Osteoblast (primary cell): ENCODE measurements at regions not wholly inside any gene's neighbourhood (a gene's known extent, or its start where the extent isn't known, plus 50 kb on each side); places are given as distances from the start of the nearest gene placed in this dataset.

ENCODE experiments used
- DNase-seq: peaks from one replicate; pipeline ENCODE4 v3.0.0; 2011; ENCODE audit warnings: low spot score, mixed read lengths; ENCODE audit not compliant: insufficient read length; ENCODE audit errors: missing footprints
- H2AFZ ChIP-seq: 2 replicates; pipeline ENCODE4 v1.6.0; 2011; ENCODE audit warnings: mild to moderate bottlenecking, low read length
- H3K27ac ChIP-seq: 2 replicates; pipeline ENCODE4 v1.5.1; 2011; ENCODE audit warnings: mild to moderate bottlenecking, low read depth, low read length, moderate library complexity
- H3K27me3 ChIP-seq: 2 replicates; pipeline ENCODE4 v1.6.0; 2012; ENCODE audit warnings: mild to moderate bottlenecking, control low read depth, inconsistent platforms, low read length, moderate library complexity; ENCODE audit not compliant: insufficient read depth
- H3K36me3 ChIP-seq: 2 replicates; pipeline ENCODE4 v1.5.1; 2011; ENCODE audit warnings: mild to moderate bottlenecking, low read length, control low read depth, moderate library complexity; ENCODE audit not compliant: insufficient read depth
- H3K4me1 ChIP-seq: 2 replicates; pipeline ENCODE4 v1.5.1; 2011; ENCODE audit warnings: mild to moderate bottlenecking, low read length, control low read depth, moderate library complexity; ENCODE audit not compliant: insufficient read depth
- H3K4me2 ChIP-seq: 2 replicates; pipeline ENCODE4 v1.6.0; 2011; ENCODE audit warnings: mild to moderate bottlenecking, low read length; ENCODE audit not compliant: insufficient read depth
- H3K4me3 ChIP-seq: fragments of 200-600 bp; sonication (generic); 3 replicates; pipeline ENCODE4 v1.5.1; 2012; ENCODE audit warnings: mild to moderate bottlenecking, low read length, inconsistent platforms; ENCODE audit not compliant: insufficient read depth
- H3K79me2 ChIP-seq: 2 replicates; pipeline ENCODE4 v1.6.0; 2012; ENCODE audit warnings: mild to moderate bottlenecking, low read length, control low read depth, inconsistent platforms; ENCODE audit not compliant: insufficient read depth
- H3K9me3 ChIP-seq: 2 replicates; pipeline ENCODE4 v1.5.1; 2011; ENCODE audit warnings: low read depth, low read length, control low read depth
- H4K20me1 ChIP-seq: 2 replicates; pipeline ENCODE4 v1.6.0; 2012; ENCODE audit warnings: mild to moderate bottlenecking, low read length, control low read depth; ENCODE audit not compliant: insufficient read depth
- CTCF ChIP-seq: IDR thresholded peaks from 2 replicates; pipeline ENCODE4 v1.5.1; 2011; ENCODE audit warnings: mild to moderate bottlenecking, low read depth, low read length, moderate library complexity; ENCODE audit errors: extremely low read depth

- Histone ChIP-seq H3K4me2 (no peak overlapping the region), H4K20me1 (no peaks in the 10 kb centered on the region), H3K79me2 (no peaks in the 10 kb centered on the region), H3K27me3 (no peaks in the 10 kb centered on the region), H3K27ac (no peak overlapping the region), H2AFZ (no peak overlapping the region), H3K4me3 (no peak overlapping the region), H3K36me3 (no peaks in the 10 kb centered on the region), H3K9me3 (no peaks in the 10 kb centered on the region), H3K4me1 (no peaks in the 10 kb centered on the region)
- TF ChIP-seq CTCF = no peak
- no peak for DNase-seq
Measured at GRCh38 chr5:89098199-89098756, 215.3 kb upstream of the MEF2C start.

GRCh38 chr5:89097103-89097502 lies 214.1 kb upstream of the MEF2C start:
- Histone ChIP-seq H3K4me2 (no peak overlapping the region), H3K4me1 (no peaks in the 10 kb centered on the region), H3K27ac (no peak overlapping the region), H3K27me3 (no peaks in the 10 kb centered on the region), H4K20me1 (no peaks in the 10 kb centered on the region), H3K36me3 (no peaks in the 10 kb centered on the region), H3K9me3 (no peaks in the 10 kb centered on the region), H3K4me3 (no peak overlapping the region), H2AFZ (no peak overlapping the region), H3K79me2 (no peaks in the 10 kb centered on the region)
- no peak for TF ChIP-seq CTCF
- DNase-seq = no peak

GRCh38 chr5:89095341-89095740 lies 212.4 kb upstream of the MEF2C start:
- peak; percentile 25 for DNase-seq

GRCh38 chr5:89090037-89090436 lies 207.1 kb upstream of the MEF2C start:
- Histone ChIP-seq H4K20me1 (no peaks in the 10 kb centered on the region), H3K4me3 (no peak overlapping the region), H3K4me1 (no peaks in the 10 kb centered on the region), H3K36me3 (no peaks in the 10 kb centered on the region), H3K4me2 (no peak overlapping the region), H3K27ac (no peak overlapping the region), H2AFZ (no peak overlapping the region), H3K9me3 (no peaks in the 10 kb centered on the region), H3K79me2 (no peaks in the 10 kb centered on the region), H3K27me3 (no peaks in the 10 kb centered on the region)
- no peak for TF ChIP-seq CTCF
- no peak for DNase-seq

More at GRCh38 chr5:89095341-89095740, 212.4 kb upstream of the MEF2C start:
- TF ChIP-seq CTCF = no peak
- Histone ChIP-seq H3K27me3 (no peaks in the 10 kb centered on the region), H3K27ac (no peak overlapping the region), H3K4me2 (no peak overlapping the region), H4K20me1 (no peaks in the 10 kb centered on the region), H3K4me3 (no peak overlapping the region), H3K36me3 (no peaks in the 10 kb centered on the region), H3K9me3 (no peaks in the 10 kb centered on the region), H3K79me2 (no peaks in the 10 kb centered on the region), H2AFZ (no peak overlapping the region), H3K4me1 (no peaks in the 10 kb centered on the region)
